ENCODE measurements at regions not wholly inside any gene's neighbourhood (a gene's known extent, or its start where the extent isn't known, plus 50 kb on each side); places are given as distances from the start of the nearest gene placed in this dataset.

- Histone ChIP-seq H4K20me1 (ENCODE audit: low read depth) (no peaks in the 10 kb centered on the region), H3K27me3 (peaks cover 5% of the 10 kb centered on the region), H3K9ac (no peak overlapping the region), H2AFZ (replicated peaks) (no peak overlapping the region), H3K9me3 (ENCODE audit: low read depth) (no peaks in the 10 kb centered on the region), H3K4me1 (peaks cover 11% of the 10 kb centered on the region), H3K4me2 (no peak overlapping the region), H3K27ac (no peak overlapping the region), H3F3A (ENCODE audit: low read depth) (peaks cover 7% of the 10 kb centered on the region), H3K79me2 (ENCODE audit: low read depth) (no peaks in the 10 kb centered on the region), H3K4me3 (no peak overlapping the region), H3K36me3 (no peaks in the 10 kb centered on the region)
- Mint-ChIP-seq H3K36me3 (no peaks in the 10 kb centered on the region), H3K27ac (no peak overlapping the region), H3K4me1 (peaks cover 7% of the 10 kb centered on the region), H3K4me3 (no peak overlapping the region), H3K27me3 (ENCODE audit: insufficient read depth, low read depth) (peaks cover 4% of the 10 kb centered on the region), H3K9me3 (peaks cover 2% of the 10 kb centered on the region)
- TF ChIP-seq EZH2 (IDR thresholded peaks at IDR 0.05) (no peak), EZH2phosphoT487 (IDR thresholded peaks at IDR 0.05) (no peak)
- TF ChIP-seq, protein P1, sequence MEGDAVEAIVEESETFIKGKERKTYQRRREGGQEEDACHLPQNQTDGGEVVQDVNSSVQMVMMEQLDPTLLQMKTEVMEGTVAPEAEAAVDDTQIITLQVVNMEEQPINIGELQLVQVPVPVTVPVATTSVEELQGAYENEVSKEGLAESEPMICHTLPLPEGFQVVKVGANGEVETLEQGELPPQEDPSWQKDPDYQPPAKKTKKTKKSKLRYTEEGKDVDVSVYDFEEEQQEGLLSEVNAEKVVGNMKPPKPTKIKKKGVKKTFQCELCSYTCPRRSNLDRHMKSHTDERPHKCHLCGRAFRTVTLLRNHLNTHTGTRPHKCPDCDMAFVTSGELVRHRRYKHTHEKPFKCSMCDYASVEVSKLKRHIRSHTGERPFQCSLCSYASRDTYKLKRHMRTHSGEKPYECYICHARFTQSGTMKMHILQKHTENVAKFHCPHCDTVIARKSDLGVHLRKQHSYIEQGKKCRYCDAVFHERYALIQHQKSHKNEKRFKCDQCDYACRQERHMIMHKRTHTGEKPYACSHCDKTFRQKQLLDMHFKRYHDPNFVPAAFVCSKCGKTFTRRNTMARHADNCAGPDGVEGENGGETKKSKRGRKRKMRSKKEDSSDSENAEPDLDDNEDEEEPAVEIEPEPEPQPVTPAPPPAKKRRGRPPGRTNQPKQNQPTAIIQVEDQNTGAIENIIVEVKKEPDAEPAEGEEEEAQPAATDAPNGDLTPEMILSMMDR (IDR thresholded peaks at IDR 0.05) = no peak
- DNase-seq (ENCODE audit: low spot score) = no peak
These were observed 293.1 kb upstream of the ID2 start for GRCh38 chr2:8388781-8389180.

- Histone ChIP-seq H3K79me2 (ENCODE audit: low read depth) (no peaks in the 10 kb centered on the region), H3K9me3 (ENCODE audit: low read depth) (no peaks in the 10 kb centered on the region), H3F3A (ENCODE audit: low read depth) (peaks cover 7% of the 10 kb centered on the region), H4K20me1 (ENCODE audit: low read depth) (no peaks in the 10 kb centered on the region), H3K4me2 (no peak overlapping the region), H3K36me3 (no peaks in the 10 kb centered on the region), H3K9ac (no peak overlapping the region), H2AFZ (replicated peaks) (no peak overlapping the region), H3K27ac (no peak overlapping the region), H3K4me1 (peaks cover 11% of the 10 kb centered on the region), H3K4me3 (no peak overlapping the region), H3K27me3 (peaks cover 5% of the 10 kb centered on the region)
- no peak overlapping the region for H3K27ac Mint-ChIP-seq
- TF ChIP-seq EZH2 (IDR thresholded peaks at IDR 0.05) (no peak), EZH2phosphoT487 (IDR thresholded peaks at IDR 0.05) (no peak)
- TF ChIP-seq, protein P1 (IDR thresholded peaks at IDR 0.05) = no peak
- H3K9me3 Mint-ChIP-seq = peaks cover 2% of the 10 kb centered on the region
- peaks cover 7% of the 10 kb centered on the region for H3K4me1 Mint-ChIP-seq
- peaks cover 5% of the 10 kb centered on the region for H3K27me3 Mint-ChIP-seq (ENCODE audit: insufficient read depth, low read depth)
- no peak for DNase-seq (ENCODE audit: low spot score)
- no peak overlapping the region for H3K4me3 Mint-ChIP-seq
- no peaks in the 10 kb centered on the region for H3K36me3 Mint-ChIP-seq
These were observed 292.3 kb upstream of the ID2 start for GRCh38 chr2:8389431-8390108.

DNA sequence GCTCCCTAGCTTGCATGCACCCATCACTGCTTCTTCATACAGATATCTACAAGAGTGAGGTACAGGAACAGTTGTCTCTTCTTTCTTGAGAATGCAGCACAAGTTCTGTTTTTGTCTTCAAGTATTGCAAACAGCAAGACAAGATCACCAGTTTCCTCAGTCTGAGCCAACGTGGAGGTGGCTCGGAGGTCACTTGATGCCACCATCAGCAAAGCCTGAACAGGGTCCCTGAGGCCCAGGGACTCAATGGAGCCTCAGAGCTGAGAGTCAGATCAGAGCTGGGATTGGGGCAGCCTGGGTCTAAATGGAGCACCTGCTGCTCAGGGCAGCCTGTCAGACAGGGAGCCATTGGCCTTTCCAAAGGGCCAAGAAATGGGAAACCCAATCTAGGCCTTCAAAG is 290.7 kb upstream of the ID2 start:
- H3K4me3 ChIP-seq = no peak overlapping the region
- no peak overlapping the region for H3K9ac ChIP-seq
- H3K36me3 Mint-ChIP-seq = no peaks in the 10 kb centered on the region
- H2AFZ ChIP-seq (replicated peaks) = no peak overlapping the region
- H3F3A ChIP-seq (ENCODE audit: low read depth) = peaks cover 7% of the 10 kb centered on the region
- H3K79me2 ChIP-seq (ENCODE audit: low read depth) = no peaks in the 10 kb centered on the region
- H3K27me3 Mint-ChIP-seq (ENCODE audit: insufficient read depth, low read depth) = peaks cover 8% of the 10 kb centered on the region
- H3K4me1 Mint-ChIP-seq = peaks cover 7% of the 10 kb centered on the region
- H3K27ac Mint-ChIP-seq = no peak overlapping the region
- H3K36me3 ChIP-seq = no peaks in the 10 kb centered on the region
- no peak overlapping the region for H3K4me2 ChIP-seq
- peaks cover 5% of the 10 kb centered on the region for H3K27me3 ChIP-seq
- no peaks in the 10 kb centered on the region for H3K9me3 ChIP-seq (ENCODE audit: low read depth)
- no peaks in the 10 kb centered on the region for H4K20me1 ChIP-seq (ENCODE audit: low read depth)
- H3K4me1 ChIP-seq = peaks cover 11% of the 10 kb centered on the region
- no peak overlapping the region for H3K27ac ChIP-seq
- TF ChIP-seq EZH2 (IDR thresholded peaks at IDR 0.05) (no peak), EZH2phosphoT487 (IDR thresholded peaks at IDR 0.05) (no peak)
- TF ChIP-seq, protein P1 (IDR thresholded peaks at IDR 0.05) = no peak
- DNase-seq (ENCODE audit: low spot score) = no peak
- H3K9me3 Mint-ChIP-seq = peaks cover 2% of the 10 kb centered on the region
- H3K4me3 Mint-ChIP-seq = no peak overlapping the region
